Astrocyte (in vitro differentiated cells and primary cell): ENCODE measurements at regions not wholly inside any gene's neighbourhood (a gene's known extent, or its start where the extent isn't known, plus 50 kb on each side); places are given as distances from the start of the nearest gene placed in this dataset.

Source experiments
- CTCF ChIP-seq: IDR thresholded peaks from 2 replicates; pipeline ENCODE4 v1.5.1; 2011; ENCODE audit warnings: low read depth, mild to moderate bottlenecking, inconsistent platforms, low read length, moderate library complexity; ENCODE audit not compliant: insufficient read depth
- EZH2 ChIP-seq: IDR thresholded peaks from 2 replicates; pipeline ENCODE4 v1.6.1; 2012; ENCODE audit warnings: mild to moderate bottlenecking, low read length, inconsistent platforms; ENCODE audit not compliant: insufficient read depth

GRCh38 chr4:4673070-4673469, 131.2 kb upstream of the STX18 start:
- TF ChIP-seq CTCF (no peak), EZH2 (no peak)
